OCI-LY3 (cell line): ENCODE measurements at regions not wholly inside any gene's neighbourhood (a gene's known extent, or its start where the extent isn't known, plus 50 kb on each side); places are given as distances from the start of the nearest gene placed in this dataset.

Source experiments
- CTCF ChIP-seq: fragments of 200-600, 300-600 bp; sonication (generic); IDR thresholded peaks from 2 replicates; pipeline ENCODE4 v1.5.1; 2014; ENCODE audit warnings: antibody characterized with exemption, low read length, low read depth
- EZH2phosphoT487 ChIP-seq: fragments of 200-600 bp; shearing (Covaris generic); IDR thresholded peaks from 2 replicates; pipeline ENCODE4 v1.6.1; 2018; ENCODE audit warnings: antibody characterized with exemption, mixed run types, low read depth

DNA sequence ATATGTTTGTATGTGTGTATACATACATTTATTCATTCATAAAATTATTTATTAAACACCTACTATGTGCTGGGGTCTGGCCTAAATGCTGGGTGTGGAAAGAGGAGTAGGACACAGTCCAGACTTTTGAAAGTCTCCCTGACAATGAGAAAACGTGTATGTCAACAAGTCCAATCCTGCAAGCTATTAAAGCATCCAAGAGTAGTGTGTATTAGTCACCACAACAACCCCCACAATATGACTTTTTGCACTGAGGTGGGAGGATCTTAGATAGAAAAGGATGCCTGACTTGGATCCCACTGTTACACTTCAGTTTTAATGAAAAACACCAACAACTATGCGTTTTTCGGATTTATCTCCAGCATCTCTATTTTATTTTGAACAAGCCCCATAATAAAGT lies 446.4 kb downstream of the EPHA4 start:
- TF ChIP-seq CTCF = no peak
- TF ChIP-seq EZH2phosphoT487 = no peak
